ENCODE measurements at regions not wholly inside any gene's neighbourhood (a gene's known extent, or its start where the extent isn't known, plus 50 kb on each side); places are given as distances from the start of the nearest gene placed in this dataset.

DNA sequence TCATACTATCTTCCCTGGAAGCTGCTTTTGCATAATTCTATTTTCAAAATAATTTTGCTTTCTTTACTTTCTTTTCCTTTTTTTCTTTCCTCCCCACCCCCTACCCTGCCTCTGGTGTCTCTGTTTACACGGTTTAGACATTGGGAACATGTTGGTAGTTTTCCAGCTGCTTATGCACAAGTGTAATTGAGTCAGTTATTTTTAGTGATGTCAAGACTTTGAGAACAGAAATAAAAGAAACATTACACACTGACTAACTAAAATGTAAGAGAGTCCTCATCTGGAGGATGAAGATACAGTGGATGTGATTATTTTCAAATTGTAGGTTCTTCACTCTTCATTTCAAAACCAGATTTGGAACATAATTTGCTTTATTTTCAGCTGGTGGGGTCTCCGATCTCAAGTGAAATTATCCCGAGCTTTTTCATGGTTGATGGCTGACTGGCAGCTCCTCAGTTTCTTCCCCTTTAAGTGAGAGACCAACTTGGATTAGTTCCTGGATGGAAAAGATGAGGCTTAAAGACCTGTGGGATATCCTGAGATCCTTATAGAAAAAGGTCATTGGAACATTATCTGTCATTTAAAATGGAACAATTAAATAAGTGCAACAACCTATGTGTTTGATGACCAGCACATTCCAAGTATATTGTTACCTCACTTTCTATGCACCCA is 154.4 kb upstream of the ZNF462 start:
- TF ChIP-seq, protein P1, sequence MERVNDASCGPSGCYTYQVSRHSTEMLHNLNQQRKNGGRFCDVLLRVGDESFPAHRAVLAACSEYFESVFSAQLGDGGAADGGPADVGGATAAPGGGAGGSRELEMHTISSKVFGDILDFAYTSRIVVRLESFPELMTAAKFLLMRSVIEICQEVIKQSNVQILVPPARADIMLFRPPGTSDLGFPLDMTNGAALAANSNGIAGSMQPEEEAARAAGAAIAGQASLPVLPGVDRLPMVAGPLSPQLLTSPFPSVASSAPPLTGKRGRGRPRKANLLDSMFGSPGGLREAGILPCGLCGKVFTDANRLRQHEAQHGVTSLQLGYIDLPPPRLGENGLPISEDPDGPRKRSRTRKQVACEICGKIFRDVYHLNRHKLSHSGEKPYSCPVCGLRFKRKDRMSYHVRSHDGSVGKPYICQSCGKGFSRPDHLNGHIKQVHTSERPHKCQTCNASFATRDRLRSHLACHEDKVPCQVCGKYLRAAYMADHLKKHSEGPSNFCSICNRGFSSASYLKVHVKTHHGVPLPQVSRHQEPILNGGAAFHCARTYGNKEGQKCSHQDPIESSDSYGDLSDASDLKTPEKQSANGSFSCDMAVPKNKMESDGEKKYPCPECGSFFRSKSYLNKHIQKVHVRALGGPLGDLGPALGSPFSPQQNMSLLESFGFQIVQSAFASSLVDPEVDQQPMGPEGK (CRISPR knock-in tag; IDR thresholded peaks at IDR 0.05; ENCODE audit: borderline replicate concordance), result no peak
- TF ChIP-seq ESRRG (CRISPR knock-in tag; IDR thresholded peaks at IDR 0.05), result no peak
- ATAC-seq, result no peak

DNA sequence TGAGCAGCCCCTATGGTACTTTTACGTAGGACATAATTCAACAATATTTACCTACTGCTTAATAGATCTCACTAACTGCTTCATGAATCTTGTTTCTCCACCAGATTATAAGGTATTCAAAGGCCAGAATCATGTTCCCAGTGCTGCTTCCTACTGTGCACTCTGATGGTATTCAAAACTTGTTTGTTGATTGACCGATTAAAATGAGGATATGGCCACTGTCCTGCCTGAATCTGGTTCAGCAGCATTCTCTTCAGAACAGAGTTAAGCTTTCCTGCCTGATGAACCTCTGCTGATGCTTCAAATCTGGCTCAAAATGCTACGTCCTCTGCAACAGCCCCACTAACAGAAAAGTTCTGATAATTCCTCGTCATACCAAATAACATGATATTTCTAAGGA is 150.7 kb upstream of the ZNF462 start:
- TF ChIP-seq TOX (CRISPR knock-in tag; IDR thresholded peaks at IDR 0.05; ENCODE audit: borderline replicate concordance) (no peak), ESRRG (CRISPR knock-in tag; IDR thresholded peaks at IDR 0.05) (no peak), PPARA (CRISPR knock-in tag; IDR thresholded peaks at IDR 0.05; ENCODE audit: borderline replicate concordance) (no peak), RARB (CRISPR knock-in tag; IDR thresholded peaks at IDR 0.05) (no peak), ZNF70 (CRISPR knock-in tag; IDR thresholded peaks at IDR 0.05) (no peak), ZNF565 (CRISPR knock-in tag; conservative IDR thresholded peaks at IDR 0.05; ENCODE audit: low read depth) (no peak), SNAI2 (CRISPR knock-in tag; IDR thresholded peaks at IDR 0.05) (no peak), ZFP3 (CRISPR knock-in tag; IDR thresholded peaks at IDR 0.05) (no peak), CSDC2 (CRISPR knock-in tag; IDR thresholded peaks at IDR 0.05) (no peak), ARNTL (CRISPR knock-in tag; IDR thresholded peaks at IDR 0.05; ENCODE audit: borderline replicate concordance, low read depth) (no peak), ZC3H10 (CRISPR knock-in tag; IDR thresholded peaks at IDR 0.05) (no peak), OSR1 (CRISPR knock-in tag; IDR thresholded peaks at IDR 0.05) (no peak), BACH2 (CRISPR knock-in tag; IDR thresholded peaks at IDR 0.05; ENCODE audit: borderline replicate concordance) (no peak), GLIS3 (CRISPR knock-in tag; IDR thresholded peaks at IDR 0.05) (no peak)
- TF ChIP-seq, protein P2, sequence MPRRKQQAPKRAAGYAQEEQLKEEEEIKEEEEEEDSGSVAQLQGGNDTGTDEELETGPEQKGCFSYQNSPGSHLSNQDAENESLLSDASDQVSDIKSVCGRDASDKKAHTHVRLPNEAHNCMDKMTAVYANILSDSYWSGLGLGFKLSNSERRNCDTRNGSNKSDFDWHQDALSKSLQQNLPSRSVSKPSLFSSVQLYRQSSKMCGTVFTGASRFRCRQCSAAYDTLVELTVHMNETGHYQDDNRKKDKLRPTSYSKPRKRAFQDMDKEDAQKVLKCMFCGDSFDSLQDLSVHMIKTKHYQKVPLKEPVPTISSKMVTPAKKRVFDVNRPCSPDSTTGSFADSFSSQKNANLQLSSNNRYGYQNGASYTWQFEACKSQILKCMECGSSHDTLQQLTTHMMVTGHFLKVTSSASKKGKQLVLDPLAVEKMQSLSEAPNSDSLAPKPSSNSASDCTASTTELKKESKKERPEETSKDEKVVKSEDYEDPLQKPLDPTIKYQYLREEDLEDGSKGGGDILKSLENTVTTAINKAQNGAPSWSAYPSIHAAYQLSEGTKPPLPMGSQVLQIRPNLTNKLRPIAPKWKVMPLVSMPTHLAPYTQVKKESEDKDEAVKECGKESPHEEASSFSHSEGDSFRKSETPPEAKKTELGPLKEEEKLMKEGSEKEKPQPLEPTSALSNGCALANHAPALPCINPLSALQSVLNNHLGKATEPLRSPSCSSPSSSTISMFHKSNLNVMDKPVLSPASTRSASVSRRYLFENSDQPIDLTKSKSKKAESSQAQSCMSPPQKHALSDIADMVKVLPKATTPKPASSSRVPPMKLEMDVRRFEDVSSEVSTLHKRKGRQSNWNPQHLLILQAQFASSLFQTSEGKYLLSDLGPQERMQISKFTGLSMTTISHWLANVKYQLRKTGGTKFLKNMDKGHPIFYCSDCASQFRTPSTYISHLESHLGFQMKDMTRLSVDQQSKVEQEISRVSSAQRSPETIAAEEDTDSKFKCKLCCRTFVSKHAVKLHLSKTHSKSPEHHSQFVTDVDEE (CRISPR knock-in tag; IDR thresholded peaks at IDR 0.05), result no peak
- TF ChIP-seq, protein P1 (CRISPR knock-in tag; IDR thresholded peaks at IDR 0.05; ENCODE audit: borderline replicate concordance), result no peak
- TF ChIP-seq, protein P3, sequence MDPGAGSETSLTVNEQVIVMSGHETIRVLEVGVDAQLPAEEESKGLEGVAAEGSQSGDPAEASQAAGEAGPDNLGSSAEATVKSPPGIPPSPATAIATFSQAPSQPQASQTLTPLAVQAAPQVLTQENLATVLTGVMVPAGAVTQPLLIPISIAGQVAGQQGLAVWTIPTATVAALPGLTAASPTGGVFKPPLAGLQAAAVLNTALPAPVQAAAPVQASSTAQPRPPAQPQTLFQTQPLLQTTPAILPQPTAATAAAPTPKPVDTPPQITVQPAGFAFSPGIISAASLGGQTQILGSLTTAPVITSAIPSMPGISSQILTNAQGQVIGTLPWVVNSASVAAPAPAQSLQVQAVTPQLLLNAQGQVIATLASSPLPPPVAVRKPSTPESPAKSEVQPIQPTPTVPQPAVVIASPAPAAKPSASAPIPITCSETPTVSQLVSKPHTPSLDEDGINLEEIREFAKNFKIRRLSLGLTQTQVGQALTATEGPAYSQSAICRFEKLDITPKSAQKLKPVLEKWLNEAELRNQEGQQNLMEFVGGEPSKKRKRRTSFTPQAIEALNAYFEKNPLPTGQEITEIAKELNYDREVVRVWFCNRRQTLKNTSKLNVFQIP (CRISPR knock-in tag; IDR thresholded peaks at IDR 0.05; ENCODE audit: borderline replicate concordance, low read depth), result no peak
- TF ChIP-seq, protein P4, sequence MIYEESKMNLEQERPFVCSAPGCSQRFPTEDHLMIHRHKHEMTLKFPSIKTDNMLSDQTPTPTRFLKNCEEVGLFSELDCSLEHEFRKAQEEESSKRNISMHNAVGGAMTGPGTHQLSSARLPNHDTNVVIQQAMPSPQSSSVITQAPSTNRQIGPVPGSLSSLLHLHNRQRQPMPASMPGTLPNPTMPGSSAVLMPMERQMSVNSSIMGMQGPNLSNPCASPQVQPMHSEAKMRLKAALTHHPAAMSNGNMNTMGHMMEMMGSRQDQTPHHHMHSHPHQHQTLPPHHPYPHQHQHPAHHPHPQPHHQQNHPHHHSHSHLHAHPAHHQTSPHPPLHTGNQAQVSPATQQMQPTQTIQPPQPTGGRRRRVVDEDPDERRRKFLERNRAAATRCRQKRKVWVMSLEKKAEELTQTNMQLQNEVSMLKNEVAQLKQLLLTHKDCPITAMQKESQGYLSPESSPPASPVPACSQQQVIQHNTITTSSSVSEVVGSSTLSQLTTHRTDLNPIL (CRISPR knock-in tag; IDR thresholded peaks at IDR 0.05; ENCODE audit: low read depth), result no peak

DNA sequence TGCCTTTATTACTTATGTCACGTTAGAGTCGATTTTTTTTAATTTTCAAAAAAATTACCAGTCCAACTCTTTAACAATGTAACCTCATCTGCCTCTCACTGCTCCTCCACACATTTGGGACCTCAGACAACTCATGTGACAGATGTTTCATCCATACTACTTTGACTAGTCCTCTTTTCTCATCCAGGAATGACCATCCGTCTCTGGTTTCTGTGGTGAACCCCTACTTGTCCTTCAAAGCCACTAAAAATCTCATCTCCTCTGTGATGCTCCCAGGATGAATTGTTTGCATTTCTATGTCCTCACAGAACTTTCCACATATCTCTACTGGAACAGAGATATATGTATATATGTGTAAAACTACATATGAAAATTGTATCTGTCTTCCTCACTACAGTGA is 149.8 kb upstream of the ZNF462 start:
- ATAC-seq, result no peak
- no peak for TF ChIP-seq ZNF565 (CRISPR knock-in tag; conservative IDR thresholded peaks at IDR 0.05; ENCODE audit: low read depth)
- TF ChIP-seq, protein P5, sequence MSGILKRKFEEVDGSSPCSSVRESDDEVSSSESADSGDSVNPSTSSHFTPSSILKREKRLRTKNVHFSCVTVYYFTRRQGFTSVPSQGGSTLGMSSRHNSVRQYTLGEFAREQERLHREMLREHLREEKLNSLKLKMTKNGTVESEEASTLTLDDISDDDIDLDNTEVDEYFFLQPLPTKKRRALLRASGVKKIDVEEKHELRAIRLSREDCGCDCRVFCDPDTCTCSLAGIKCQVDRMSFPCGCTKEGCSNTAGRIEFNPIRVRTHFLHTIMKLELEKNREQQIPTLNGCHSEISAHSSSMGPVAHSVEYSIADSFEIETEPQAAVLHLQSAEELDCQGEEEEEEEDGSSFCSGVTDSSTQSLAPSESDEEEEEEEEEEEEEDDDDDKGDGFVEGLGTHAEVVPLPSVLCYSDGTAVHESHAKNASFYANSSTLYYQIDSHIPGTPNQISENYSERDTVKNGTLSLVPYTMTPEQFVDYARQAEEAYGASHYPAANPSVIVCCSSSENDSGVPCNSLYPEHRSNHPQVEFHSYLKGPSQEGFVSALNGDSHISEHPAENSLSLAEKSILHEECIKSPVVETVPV (CRISPR knock-in tag; IDR thresholded peaks at IDR 0.05), result no peak
- TF ChIP-seq, protein P2 (CRISPR knock-in tag; IDR thresholded peaks at IDR 0.05), result no peak
- TF ChIP-seq CSDC2 (CRISPR knock-in tag; IDR thresholded peaks at IDR 0.05), result no peak
- TF ChIP-seq, protein P1 (CRISPR knock-in tag; IDR thresholded peaks at IDR 0.05; ENCODE audit: borderline replicate concordance), result no peak
- TF ChIP-seq OSR1 (CRISPR knock-in tag; IDR thresholded peaks at IDR 0.05), result no peak
- no peak for TF ChIP-seq ESRRG (CRISPR knock-in tag; IDR thresholded peaks at IDR 0.05)
- no peak for TF ChIP-seq ZNF70 (CRISPR knock-in tag; IDR thresholded peaks at IDR 0.05)

More for the DNA sequence above, 150.7 kb upstream of the ZNF462 start:
- no peak for ATAC-seq
